H9 (cell line): ENCODE measurements at regions not wholly inside any gene's neighbourhood (a gene's known extent, or its start where the extent isn't known, plus 50 kb on each side); places are given as distances from the start of the nearest gene placed in this dataset.

Source experiments
- DNase-seq: peaks from one replicate; pipeline ENCODE4 v3.0.0-alpha.2; 2017
- H2AFZ ChIP-seq: one replicate; pipeline ENCODE4 v1.6.1; 2013; ENCODE audit warnings: mild to moderate bottlenecking, low read length, control low read depth, moderate library complexity
- H2AK5ac ChIP-seq: 2 replicates; pipeline ENCODE4 v1.6.1; 2013; ENCODE audit warnings: low read length, control low read depth, mixed read lengths; ENCODE audit not compliant: insufficient read length
- H2BK120ac ChIP-seq: one replicate; pipeline ENCODE4 v1.6.1; 2013; ENCODE audit warnings: low read depth, mild to moderate bottlenecking, low read length, control low read depth, inconsistent platforms; ENCODE audit not compliant: poor library complexity, severe bottlenecking
- H2BK12ac ChIP-seq: 2 replicates; pipeline ENCODE4 v1.6.1; 2013; ENCODE audit warnings: low read length, control low read depth, mixed read lengths, low read depth; ENCODE audit not compliant: insufficient read length
- H2BK15ac ChIP-seq: 2 replicates; pipeline ENCODE4 v1.6.1; 2013; ENCODE audit warnings: low read depth, low read length, control low read depth
- H2BK20ac ChIP-seq: one replicate; pipeline ENCODE4 v1.6.1; 2013; ENCODE audit warnings: low read depth, mild to moderate bottlenecking, low read length, control low read depth, inconsistent platforms; ENCODE audit not compliant: poor library complexity, severe bottlenecking
- H2BK5ac ChIP-seq: 2 replicates; pipeline ENCODE4 v1.6.1; 2013; ENCODE audit warnings: low read length, control low read depth, mixed read lengths; ENCODE audit not compliant: insufficient read length
- H3K14ac ChIP-seq: 2 replicates; pipeline ENCODE4 v1.6.1; 2013; ENCODE audit warnings: low read length, control low read depth; ENCODE audit not compliant: insufficient read depth
- H3K18ac ChIP-seq: 2 replicates; pipeline ENCODE4 v1.6.1; 2013; ENCODE audit warnings: low read depth, mild to moderate bottlenecking, mixed read lengths, low read length, control low read depth; ENCODE audit not compliant: insufficient read length
- H3K23ac ChIP-seq: 2 replicates; pipeline ENCODE4 v1.6.1; 2013; ENCODE audit warnings: low read length, control low read depth, mixed read lengths, low read depth; ENCODE audit not compliant: insufficient read length
- H3K23me2 ChIP-seq: 2 replicates; pipeline ENCODE4 v1.6.1; 2013; ENCODE audit warnings: low read depth, mild to moderate bottlenecking, mixed read lengths, low read length, control low read depth; ENCODE audit not compliant: insufficient read length, poor library complexity, severe bottlenecking
- H3K27ac ChIP-seq: 2 replicates; pipeline ENCODE4 v1.5.1; 2013; ENCODE audit warnings: low read length, control low read depth, mixed read lengths, low read depth; ENCODE audit not compliant: insufficient read length
- H3K27me3 ChIP-seq: 2 replicates; pipeline ENCODE4 v1.6.1; 2013; ENCODE audit warnings: low read length, control low read depth, inconsistent platforms; ENCODE audit not compliant: insufficient read depth
- H3K4ac ChIP-seq: 2 replicates; pipeline ENCODE4 v1.6.1; 2013; ENCODE audit warnings: low read depth, mild to moderate bottlenecking, control low read depth, inconsistent platforms, low read length, moderate library complexity
- H3K4me1 ChIP-seq: 2 replicates; pipeline ENCODE4 v1.6.1; 2013; ENCODE audit warnings: low read length, control low read depth, inconsistent platforms; ENCODE audit not compliant: insufficient read depth
- H3K4me2 ChIP-seq: 2 replicates; pipeline ENCODE4 v1.6.1; 2013; ENCODE audit warnings: low read length, control low read depth, mixed read lengths; ENCODE audit not compliant: insufficient read length, insufficient read depth
- H3K56ac ChIP-seq: 2 replicates; pipeline ENCODE4 v1.6.1; 2013; ENCODE audit warnings: low read depth, mild to moderate bottlenecking, mixed read lengths, low read length, control low read depth; ENCODE audit not compliant: insufficient read length
- H3K79me1 ChIP-seq: 2 replicates; pipeline ENCODE4 v1.6.1; 2013; ENCODE audit warnings: low read depth, mild to moderate bottlenecking, moderate library complexity, low read length, control low read depth, inconsistent platforms; ENCODE audit not compliant: insufficient read depth, poor library complexity, severe bottlenecking
- H3K79me2 ChIP-seq: 2 replicates; pipeline ENCODE4 v1.6.1; 2013; ENCODE audit warnings: low read length, control low read depth, inconsistent platforms; ENCODE audit not compliant: insufficient read depth
- H3K9ac ChIP-seq: 2 replicates; pipeline ENCODE4 v1.6.1; 2013; ENCODE audit warnings: low read length, control low read depth, mixed read lengths; ENCODE audit not compliant: insufficient read length; ENCODE audit errors: extremely low read depth
- H3K9me3 ChIP-seq: one replicate; pipeline ENCODE4 v1.6.1; 2013; ENCODE audit warnings: low read depth, low read length, inconsistent platforms; ENCODE audit not compliant: control insufficient read depth
- H3T11ph ChIP-seq: one replicate; pipeline ENCODE4 v1.6.1; 2013; ENCODE audit warnings: mild to moderate bottlenecking, low read length, control low read depth, inconsistent platforms
- H4K20me1 ChIP-seq: one replicate; pipeline ENCODE4 v1.6.1; 2013; ENCODE audit not compliant: control insufficient read depth, insufficient read length, insufficient read depth
- H4K5ac ChIP-seq: 2 replicates; pipeline ENCODE4 v1.6.1; 2013; ENCODE audit warnings: low read depth, mild to moderate bottlenecking, mixed read lengths, low read length, control low read depth; ENCODE audit not compliant: insufficient read length
- H4K8ac ChIP-seq: replicated peaks from 2 replicates; pipeline ENCODE4 v1.6.1; 2013; ENCODE audit warnings: low read length, control low read depth, mixed read lengths, low read depth; ENCODE audit not compliant: insufficient read length
- H4K91ac ChIP-seq: 2 replicates; pipeline ENCODE4 v1.6.1; 2013; ENCODE audit warnings: low read depth, mild to moderate bottlenecking, moderate library complexity, mixed read lengths, low read length, control low read depth; ENCODE audit not compliant: insufficient read length
- H3K27ac Mint-ChIP-seq, 3 experiments: 2 replicates in 2 of 3; 3 replicates in 1 of 3; pipeline ENCODE4 v1.8.0; 2020 to 2021; ENCODE audit warnings: mixed read lengths in 3 of 3, mild to moderate bottlenecking in 1 of 3, moderate library complexity in 1 of 3
- H3K27me3 Mint-ChIP-seq: 2 replicates; pipeline ENCODE4 v1.8.0; 2021; ENCODE audit warnings: low read depth, mild to moderate bottlenecking, moderate library complexity, mixed read lengths
- H3K36me3 Mint-ChIP-seq, 3 experiments: 2 replicates in 2 of 3; 3 replicates in 1 of 3; pipeline ENCODE4 v1.8.0; 2020 to 2021; ENCODE audit warnings: low read depth in 3 of 3, mixed read lengths in 3 of 3; ENCODE audit not compliant: insufficient read depth in 1 of 3
- H3K4me1 Mint-ChIP-seq, 2 experiments: 2 replicates each; pipeline ENCODE4 v1.8.0; 2020; ENCODE audit warnings: mixed read lengths in 2 of 2
- H3K4me3 Mint-ChIP-seq, 2 experiments: 2 replicates in 1 of 2; 3 replicates in 1 of 2; pipeline ENCODE4 v1.8.0; 2020 to 2021; ENCODE audit warnings: mild to moderate bottlenecking in 2 of 2, mixed read lengths in 2 of 2, moderate library complexity in 1 of 2
- H3K9me3 Mint-ChIP-seq, 2 experiments: 2 replicates in 1 of 2; 3 replicates in 1 of 2; pipeline ENCODE4 v1.8.0; 2020; ENCODE audit warnings: mild to moderate bottlenecking in 2 of 2, mixed read lengths in 2 of 2, moderate library complexity in 1 of 2
- WGBS: extraction: QIAGEN DNeasy Blood & Tissue Kit; methylation state at CpG from one replicate; pipeline ENCODE4 v1.1.7; 2013; ENCODE audit warnings: missing lambda C conversion rate, low lambda C conversion rate, mixed read lengths; ENCODE audit not compliant: insufficient read length; ENCODE audit errors: extremely low coverage; 5-methylcytosine and 5-hydroxymethylcytosine counted together
- TF ChIP-seq, protein P1 (sequence below): fragments of 200-600 bp; sonication (generic); conservative IDR thresholded peaks from 3 replicates; pipeline ENCODE4 v1.8.0; 2021; ENCODE audit warnings: antibody characterized with exemption, mild to moderate bottlenecking

DNA sequence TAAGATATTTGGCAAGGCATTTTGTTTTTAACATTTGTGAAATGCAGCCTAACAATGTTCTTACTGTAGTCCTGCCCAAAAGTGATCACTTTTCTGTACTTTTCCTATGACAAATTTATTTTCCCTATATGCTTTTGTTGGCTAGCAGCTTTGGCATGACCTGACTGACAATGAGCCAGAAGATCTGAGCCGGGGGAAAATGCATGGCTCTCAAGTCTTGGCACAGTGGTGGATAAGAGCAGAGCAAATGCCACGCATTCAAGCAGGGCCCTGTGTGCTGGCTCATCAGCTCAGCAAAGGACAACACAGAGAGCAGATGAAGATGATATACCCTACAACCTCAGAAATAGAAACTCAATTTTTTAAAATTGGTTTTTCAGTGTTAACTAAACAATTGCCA, 187.3 kb downstream of the ANAPC10 start:
- Histone ChIP-seq H2BK12ac (no peak overlapping the region), H4K5ac (no peak overlapping the region), H3K4me1 (no peaks in the 10 kb centered on the region), H2BK20ac (no peak overlapping the region), H3K79me1 (no peaks in the 10 kb centered on the region), H2AK5ac (no peak overlapping the region), H3K18ac (no peak overlapping the region), H4K91ac (no peak overlapping the region), H3K79me2 (no peaks in the 10 kb centered on the region), H4K20me1 (no peaks in the 10 kb centered on the region), H2BK120ac (no peak overlapping the region), H3K56ac (no peak overlapping the region), H3K9me3 (no peaks in the 10 kb centered on the region), H4K8ac (no peak overlapping the region), H3K4me2 (no peak overlapping the region), H2BK15ac (no peak overlapping the region), H2AFZ (no peak overlapping the region), H3K27me3 (no peaks in the 10 kb centered on the region), H3K23ac (no peak overlapping the region), H3K23me2 (no peaks in the 10 kb centered on the region), H3K27ac (no peak overlapping the region), H3K4ac (no peak overlapping the region), H3K14ac (no peak overlapping the region), H3T11ph (no peak overlapping the region), H2BK5ac (no peak overlapping the region), H3K9ac (no peak overlapping the region)
- no CpG with 5 or more reads among the region's 2 CpGs for WGBS
- no peaks in the 10 kb centered on the region for H3K27me3 Mint-ChIP-seq
- H3K4me3 Mint-ChIP-seq = no peak overlapping the region
- no peaks in the 10 kb centered on the region for H3K9me3 Mint-ChIP-seq
- H3K27ac Mint-ChIP-seq = no peak overlapping the region
- no peaks in the 10 kb centered on the region for H3K36me3 Mint-ChIP-seq
- TF ChIP-seq, protein P1, sequence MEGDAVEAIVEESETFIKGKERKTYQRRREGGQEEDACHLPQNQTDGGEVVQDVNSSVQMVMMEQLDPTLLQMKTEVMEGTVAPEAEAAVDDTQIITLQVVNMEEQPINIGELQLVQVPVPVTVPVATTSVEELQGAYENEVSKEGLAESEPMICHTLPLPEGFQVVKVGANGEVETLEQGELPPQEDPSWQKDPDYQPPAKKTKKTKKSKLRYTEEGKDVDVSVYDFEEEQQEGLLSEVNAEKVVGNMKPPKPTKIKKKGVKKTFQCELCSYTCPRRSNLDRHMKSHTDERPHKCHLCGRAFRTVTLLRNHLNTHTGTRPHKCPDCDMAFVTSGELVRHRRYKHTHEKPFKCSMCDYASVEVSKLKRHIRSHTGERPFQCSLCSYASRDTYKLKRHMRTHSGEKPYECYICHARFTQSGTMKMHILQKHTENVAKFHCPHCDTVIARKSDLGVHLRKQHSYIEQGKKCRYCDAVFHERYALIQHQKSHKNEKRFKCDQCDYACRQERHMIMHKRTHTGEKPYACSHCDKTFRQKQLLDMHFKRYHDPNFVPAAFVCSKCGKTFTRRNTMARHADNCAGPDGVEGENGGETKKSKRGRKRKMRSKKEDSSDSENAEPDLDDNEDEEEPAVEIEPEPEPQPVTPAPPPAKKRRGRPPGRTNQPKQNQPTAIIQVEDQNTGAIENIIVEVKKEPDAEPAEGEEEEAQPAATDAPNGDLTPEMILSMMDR = no peak
- no peak for DNase-seq
- no peaks in the 10 kb centered on the region for H3K4me1 Mint-ChIP-seq
